ENCODE measurements at regions not wholly inside any gene's neighbourhood (a gene's known extent, or its start where the extent isn't known, plus 50 kb on each side); places are given as distances from the start of the nearest gene placed in this dataset.

- Histone ChIP-seq H3K9me3 (ENCODE audit: low read depth, low read length) (no peaks in the 10 kb centered on the region), H3K4me1 (ENCODE audit: insufficient read depth, low read length) (no peaks in the 10 kb centered on the region), H4K20me1 (ENCODE audit: insufficient read depth, low read length) (no peaks in the 10 kb centered on the region), H3K4me2 (ENCODE audit: insufficient read depth, low read length) (no peak overlapping the region), H3K4me3 (ENCODE audit: insufficient read depth, low read length) (no peak overlapping the region), H2AFZ (ENCODE audit: low read length) (no peak overlapping the region), H3K27ac (ENCODE audit: low read depth, low read length) (no peak overlapping the region), H3K27me3 (ENCODE audit: insufficient read depth, low read length) (peaks cover 28% of the 10 kb centered on the region), H3K79me2 (ENCODE audit: insufficient read depth, low read length) (no peaks in the 10 kb centered on the region), H3K36me3 (ENCODE audit: insufficient read depth, low read length) (no peaks in the 10 kb centered on the region)
- no peak for TF ChIP-seq CTCF (IDR thresholded peaks at IDR 0.05; ENCODE audit: extremely low read depth, low read depth, low read length)
- DNase-seq (ENCODE audit: insufficient read length, low spot score, missing footprints) = no peak
Measured at GRCh38 chr9:113707953-113708695, 168.0 kb upstream of the ZNF618 start.

DNA sequence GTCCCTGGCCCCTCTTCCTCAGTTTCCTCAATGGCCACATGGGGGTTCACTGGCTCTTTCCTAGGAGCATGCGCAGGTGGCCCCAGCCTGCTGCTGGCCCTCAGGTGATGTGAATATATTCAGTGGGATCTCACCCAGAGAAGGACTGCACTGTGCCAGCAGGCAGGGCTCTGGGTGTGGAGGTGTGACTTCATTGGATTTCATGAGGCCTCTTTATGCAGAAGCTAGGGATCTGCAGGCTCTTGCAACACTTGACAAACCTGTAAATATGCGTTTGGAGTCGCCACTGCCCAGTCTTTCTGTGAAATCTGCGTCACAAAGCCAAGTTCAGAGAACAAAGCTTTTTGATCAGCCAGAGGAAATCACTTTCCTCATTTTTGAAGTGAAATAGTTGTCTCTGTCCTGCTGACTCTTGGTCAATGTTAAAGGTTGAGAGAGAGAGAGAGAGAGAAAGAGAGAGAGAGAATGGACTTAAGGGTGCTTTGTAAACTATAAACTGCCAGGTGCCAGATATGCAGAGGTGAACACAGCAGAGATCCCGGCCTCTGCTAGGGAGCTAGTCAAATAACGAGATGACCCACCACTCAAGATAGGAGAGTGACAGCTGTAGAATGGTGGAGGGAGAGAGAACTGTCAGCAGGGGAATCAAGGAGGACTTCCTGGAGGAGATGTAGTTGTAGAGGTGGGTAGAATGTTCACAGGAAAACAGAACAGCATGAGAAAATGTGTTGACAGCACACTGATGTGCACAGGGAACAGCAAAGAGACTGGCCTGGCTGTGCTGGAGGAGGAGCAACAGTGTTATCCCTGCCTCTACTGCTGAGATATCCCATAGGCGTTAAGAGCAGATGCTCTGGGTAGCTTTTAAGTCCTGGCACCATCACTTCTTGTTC lies 167.0 kb upstream of the ZNF618 start:
- H3K4me3 ChIP-seq (ENCODE audit: insufficient read depth, low read length) = no peak overlapping the region
- H3K36me3 ChIP-seq (ENCODE audit: insufficient read depth, low read length) = no peaks in the 10 kb centered on the region
- H3K27ac ChIP-seq (ENCODE audit: low read depth, low read length) = no peak overlapping the region
- no peaks in the 10 kb centered on the region for H3K9me3 ChIP-seq (ENCODE audit: low read depth, low read length)
- DNase-seq (ENCODE audit: insufficient read length, low spot score, missing footprints) = no peak
- no peak for TF ChIP-seq CTCF (IDR thresholded peaks at IDR 0.05; ENCODE audit: extremely low read depth, low read depth, low read length)
- H3K27me3 ChIP-seq (ENCODE audit: insufficient read depth, low read length) = peaks cover 19% of the 10 kb centered on the region
- no peak overlapping the region for H3K4me2 ChIP-seq (ENCODE audit: insufficient read depth, low read length)
- H4K20me1 ChIP-seq (ENCODE audit: insufficient read depth, low read length) = no peaks in the 10 kb centered on the region
- no peak overlapping the region for H2AFZ ChIP-seq (ENCODE audit: low read length)
- H3K4me1 ChIP-seq (ENCODE audit: insufficient read depth, low read length) = no peaks in the 10 kb centered on the region
- H3K79me2 ChIP-seq (ENCODE audit: insufficient read depth, low read length) = no peaks in the 10 kb centered on the region

DNA sequence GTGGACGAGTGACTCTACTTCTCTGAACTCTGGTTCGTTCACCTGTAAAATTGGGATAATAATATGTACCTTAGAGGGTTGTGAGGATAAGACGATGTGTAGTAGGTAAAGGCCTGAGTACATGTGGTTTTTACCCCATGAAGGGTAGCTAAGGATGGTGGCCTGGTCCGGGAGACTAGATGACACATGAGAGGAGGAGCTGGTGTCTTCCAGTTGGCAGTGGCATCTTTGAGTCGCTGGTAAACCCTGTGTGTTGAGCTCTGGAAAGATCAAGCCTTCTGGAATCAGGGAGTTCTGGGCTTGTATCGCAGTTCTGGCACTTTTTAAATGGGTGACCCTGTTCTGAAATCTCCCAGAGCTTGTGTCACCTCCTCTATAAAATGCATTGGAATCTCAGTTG lies 166.4 kb upstream of the ZNF618 start:
- H3K27ac ChIP-seq (ENCODE audit: low read depth, low read length) = no peak overlapping the region
- no peak for DNase-seq (ENCODE audit: insufficient read length, low spot score, missing footprints)
- no peaks in the 10 kb centered on the region for H4K20me1 ChIP-seq (ENCODE audit: insufficient read depth, low read length)
- H3K4me1 ChIP-seq (ENCODE audit: insufficient read depth, low read length) = no peaks in the 10 kb centered on the region
- H3K4me2 ChIP-seq (ENCODE audit: insufficient read depth, low read length) = no peak overlapping the region
- no peak overlapping the region for H2AFZ ChIP-seq (ENCODE audit: low read length)
- no peak for TF ChIP-seq CTCF (IDR thresholded peaks at IDR 0.05; ENCODE audit: extremely low read depth, low read depth, low read length)
- peaks cover 18% of the 10 kb centered on the region for H3K27me3 ChIP-seq (ENCODE audit: insufficient read depth, low read length)
- H3K4me3 ChIP-seq (ENCODE audit: insufficient read depth, low read length) = no peak overlapping the region
- no peaks in the 10 kb centered on the region for H3K9me3 ChIP-seq (ENCODE audit: low read depth, low read length)
- H3K36me3 ChIP-seq (ENCODE audit: insufficient read depth, low read length) = no peaks in the 10 kb centered on the region
- H3K79me2 ChIP-seq (ENCODE audit: insufficient read depth, low read length) = no peaks in the 10 kb centered on the region

DNA sequence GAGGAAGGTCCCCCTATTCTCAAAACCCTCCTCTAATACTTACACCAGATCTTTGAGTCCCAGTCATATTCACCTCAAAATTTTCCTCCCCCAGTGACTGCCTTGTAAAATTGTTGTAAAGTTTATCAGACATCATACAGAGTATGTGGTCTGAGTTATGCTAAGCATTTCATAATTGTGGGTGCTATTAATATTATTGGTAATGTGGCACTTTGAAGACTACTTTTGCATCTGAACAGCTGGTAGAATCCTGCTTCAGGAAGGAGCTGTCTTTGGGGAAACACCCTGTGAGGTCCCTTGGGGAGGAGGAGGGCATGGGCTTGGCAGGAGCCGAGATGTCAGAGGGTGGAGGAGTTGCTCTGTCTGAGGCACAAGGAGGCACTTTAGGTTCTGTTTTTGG lies 164.9 kb upstream of the ZNF618 start:
- peaks cover 18% of the 10 kb centered on the region for H3K27me3 ChIP-seq (ENCODE audit: insufficient read depth, low read length)
- H3K9me3 ChIP-seq (ENCODE audit: low read depth, low read length) = no peaks in the 10 kb centered on the region
- H3K79me2 ChIP-seq (ENCODE audit: insufficient read depth, low read length) = no peaks in the 10 kb centered on the region
- no peaks in the 10 kb centered on the region for H4K20me1 ChIP-seq (ENCODE audit: insufficient read depth, low read length)
- no peaks in the 10 kb centered on the region for H3K4me1 ChIP-seq (ENCODE audit: insufficient read depth, low read length)
- no peak overlapping the region for H3K27ac ChIP-seq (ENCODE audit: low read depth, low read length)
- DNase-seq (ENCODE audit: insufficient read length, low spot score, missing footprints) = no peak
- H3K4me2 ChIP-seq (ENCODE audit: insufficient read depth, low read length) = no peak overlapping the region
- H3K4me3 ChIP-seq (ENCODE audit: insufficient read depth, low read length) = no peak overlapping the region
- no peaks in the 10 kb centered on the region for H3K36me3 ChIP-seq (ENCODE audit: insufficient read depth, low read length)
- H2AFZ ChIP-seq (ENCODE audit: low read length) = no peak overlapping the region
- TF ChIP-seq CTCF (IDR thresholded peaks at IDR 0.05; ENCODE audit: extremely low read depth, low read depth, low read length) = no peak

Data from osteoblast (primary cell).